GM19099 (cell line): ENCODE measurements at regions not wholly inside any gene's neighbourhood (a gene's known extent, or its start where the extent isn't known, plus 50 kb on each side); places are given as distances from the start of the nearest gene placed in this dataset.

Source experiments
- POLR2A ChIP-seq: IDR thresholded peaks from 3 replicates; pipeline ENCODE4 v1.6.1; 2011; ENCODE audit warnings: low read depth; ENCODE audit not compliant: insufficient read length; ENCODE audit errors: extremely low read depth

GRCh38 chr7:46139079-46139478 lies 218.0 kb upstream of the IGFBP3 start:
- no peak for TF ChIP-seq POLR2A

GRCh38 chr7:46137725-46138124 lies 216.7 kb upstream of the IGFBP3 start:
- TF ChIP-seq POLR2A, result no peak

GRCh38 chr7:46135557-46135956 lies 214.5 kb upstream of the IGFBP3 start:
- no peak for TF ChIP-seq POLR2A

- no peak for TF ChIP-seq POLR2A
Observed at GRCh38 chr7:46134795-46135194, 213.7 kb upstream of the IGFBP3 start.

GRCh38 chr7:46134385-46134784 lies 213.3 kb upstream of the IGFBP3 start:
- no peak for TF ChIP-seq POLR2A

- no peak for TF ChIP-seq POLR2A
Observed at GRCh38 chr7:46133751-46134150, 212.7 kb upstream of the IGFBP3 start.

- TF ChIP-seq POLR2A, result no peak
Observed at GRCh38 chr7:46133072-46133471, 212.0 kb upstream of the IGFBP3 start.

- no peak for TF ChIP-seq POLR2A
Observed at GRCh38 chr7:46131916-46132795, 211.1 kb upstream of the IGFBP3 start.

GRCh38 chr7:46129831-46130230 lies 208.8 kb upstream of the IGFBP3 start:
- no peak for TF ChIP-seq POLR2A

GRCh38 chr7:46127814-46128213 lies 206.7 kb upstream of the IGFBP3 start:
- no peak for TF ChIP-seq POLR2A

- TF ChIP-seq POLR2A, result no peak
Observed at GRCh38 chr7:46126675-46127300, 205.7 kb upstream of the IGFBP3 start.

GRCh38 chr7:46123756-46124343 lies 202.8 kb upstream of the IGFBP3 start:
- no peak for TF ChIP-seq POLR2A

GRCh38 chr7:46115410-46115809 lies 194.3 kb upstream of the IGFBP3 start:
- no peak for TF ChIP-seq POLR2A

GRCh38 chr7:46109437-46109836 lies 188.4 kb upstream of the IGFBP3 start:
- no peak for TF ChIP-seq POLR2A

- TF ChIP-seq POLR2A, result no peak
Observed at GRCh38 chr7:46108272-46108671, 187.2 kb upstream of the IGFBP3 start.
